PFSK-1 (cell line): ENCODE measurements at regions not wholly inside any gene's neighbourhood (a gene's known extent, or its start where the extent isn't known, plus 50 kb on each side); places are given as distances from the start of the nearest gene placed in this dataset.

ENCODE experiments used
- POLR2AphosphoS5 ChIP-seq: IDR thresholded peaks from 2 replicates; pipeline ENCODE4 v1.6.1; 2012; ENCODE audit warnings: low read depth, mild to moderate bottlenecking, control low read depth, low read length, moderate library complexity
- SIN3A ChIP-seq: IDR thresholded peaks from 2 replicates; pipeline ENCODE4 v1.6.1; 2012; ENCODE audit warnings: mild to moderate bottlenecking, low read length, moderate library complexity, borderline replicate concordance; ENCODE audit not compliant: insufficient read depth
- TAF1 ChIP-seq: IDR thresholded peaks from 2 replicates; pipeline ENCODE4 v1.6.1; 2012; ENCODE audit warnings: low read length, control low read depth, borderline replicate concordance; ENCODE audit not compliant: insufficient read depth

DNA sequence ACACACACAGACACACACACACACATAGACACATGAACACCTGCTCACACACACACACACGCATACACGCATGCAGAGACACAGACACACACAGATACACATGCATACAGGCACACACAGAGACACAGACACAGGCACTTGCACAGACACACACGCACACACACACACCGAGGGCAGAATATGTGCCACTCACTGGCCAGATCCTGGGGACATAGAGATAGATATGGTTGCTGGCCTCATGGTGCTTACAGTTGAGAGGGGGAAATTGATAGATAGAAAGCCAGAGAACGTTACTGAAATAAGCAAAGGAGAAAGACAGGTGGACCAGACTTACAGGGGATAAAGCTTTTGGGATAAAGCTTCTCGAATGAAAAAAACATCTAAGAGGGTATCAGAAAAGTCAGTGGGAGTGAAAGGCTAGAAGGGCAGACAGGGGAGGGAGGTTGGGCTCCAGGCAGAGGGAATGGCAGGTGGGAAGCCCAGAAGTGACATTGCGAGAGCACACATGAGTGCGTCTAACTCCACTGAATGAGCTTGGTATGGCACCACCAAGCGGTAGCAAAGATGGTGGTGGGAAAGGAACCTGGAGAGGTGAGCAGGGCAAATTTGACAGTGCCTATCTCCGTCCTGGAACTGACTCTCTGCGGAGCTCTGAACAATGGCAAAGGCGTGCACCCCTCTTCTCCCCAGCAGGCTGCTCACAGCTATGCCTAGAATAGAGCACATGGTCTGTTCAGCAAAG lies 390.1 kb upstream of the TRIB2 start:
- no peak for TF ChIP-seq SIN3A
- TF ChIP-seq POLR2AphosphoS5: no peak
- TF ChIP-seq TAF1: no peak
